PC-3 (cell line): ENCODE measurements at regions not wholly inside any gene's neighbourhood (a gene's known extent, or its start where the extent isn't known, plus 50 kb on each side); places are given as distances from the start of the nearest gene placed in this dataset.

ENCODE experiments used
- CTCF ChIP-seq: fragments of 300-600 bp; sonication (generic); conservative IDR thresholded peaks from 2 replicates; pipeline ENCODE4 v1.5.1; 2017; ENCODE audit warnings: antibody characterized with exemption, low read depth, mild to moderate bottlenecking, low read length
- EZH2 ChIP-seq: fragments of 300-600 bp; sonication (generic); IDR thresholded peaks from one replicate; pipeline ENCODE4 v1.6.1; 2017; ENCODE audit warnings: antibody characterized with exemption, mild to moderate bottlenecking, low read length; ENCODE audit not compliant: unreplicated experiment

DNA sequence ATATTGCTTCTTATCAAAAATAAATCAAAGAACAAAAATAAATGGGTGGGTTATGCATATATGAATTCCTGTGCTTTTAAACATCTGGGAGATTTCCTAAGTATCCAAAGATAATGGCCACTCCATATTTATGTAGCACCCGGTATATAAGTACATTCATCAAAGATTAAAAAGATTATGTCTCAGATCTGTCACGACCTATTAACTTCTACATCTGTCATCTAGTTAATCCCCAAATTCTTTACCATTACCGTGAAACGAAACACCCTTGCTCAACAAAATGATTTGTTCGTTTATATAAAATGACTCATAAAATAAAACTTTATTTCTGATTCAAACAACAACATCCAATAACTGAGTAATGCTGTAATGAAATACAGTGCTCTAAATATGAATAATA lies 64.8 kb upstream of the FOXQ1 start:
- TF ChIP-seq CTCF (no peak), EZH2 (no peak)
